Neural progenitor cell (in vitro differentiated cells): ENCODE measurements at regions not wholly inside any gene's neighbourhood (a gene's known extent, or its start where the extent isn't known, plus 50 kb on each side); places are given as distances from the start of the nearest gene placed in this dataset.

Source experiments
- EZH2 ChIP-seq: fragments of 200-600 bp; sonication (generic); IDR thresholded peaks from 2 replicates; pipeline ENCODE4 v1.6.1; 2017; ENCODE audit warnings: antibody characterized with exemption, mild to moderate bottlenecking, moderate library complexity
- TF ChIP-seq, protein P1 (sequence below): fragments of 200-600 bp; sonication (generic); IDR thresholded peaks from 2 replicates; pipeline ENCODE4 v1.5.1; 2017; ENCODE audit warnings: antibody characterized with exemption, mild to moderate bottlenecking

- no peak for TF ChIP-seq EZH2
- TF ChIP-seq, protein P1, sequence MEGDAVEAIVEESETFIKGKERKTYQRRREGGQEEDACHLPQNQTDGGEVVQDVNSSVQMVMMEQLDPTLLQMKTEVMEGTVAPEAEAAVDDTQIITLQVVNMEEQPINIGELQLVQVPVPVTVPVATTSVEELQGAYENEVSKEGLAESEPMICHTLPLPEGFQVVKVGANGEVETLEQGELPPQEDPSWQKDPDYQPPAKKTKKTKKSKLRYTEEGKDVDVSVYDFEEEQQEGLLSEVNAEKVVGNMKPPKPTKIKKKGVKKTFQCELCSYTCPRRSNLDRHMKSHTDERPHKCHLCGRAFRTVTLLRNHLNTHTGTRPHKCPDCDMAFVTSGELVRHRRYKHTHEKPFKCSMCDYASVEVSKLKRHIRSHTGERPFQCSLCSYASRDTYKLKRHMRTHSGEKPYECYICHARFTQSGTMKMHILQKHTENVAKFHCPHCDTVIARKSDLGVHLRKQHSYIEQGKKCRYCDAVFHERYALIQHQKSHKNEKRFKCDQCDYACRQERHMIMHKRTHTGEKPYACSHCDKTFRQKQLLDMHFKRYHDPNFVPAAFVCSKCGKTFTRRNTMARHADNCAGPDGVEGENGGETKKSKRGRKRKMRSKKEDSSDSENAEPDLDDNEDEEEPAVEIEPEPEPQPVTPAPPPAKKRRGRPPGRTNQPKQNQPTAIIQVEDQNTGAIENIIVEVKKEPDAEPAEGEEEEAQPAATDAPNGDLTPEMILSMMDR: no peak
These were observed 102.0 kb upstream of the ARMC3 start for GRCh38 chr10:22825841-22826240.
